CMK (cell line): ENCODE measurements at regions not wholly inside any gene's neighbourhood (a gene's known extent, or its start where the extent isn't known, plus 50 kb on each side); places are given as distances from the start of the nearest gene placed in this dataset.
"Not testable (repeated sequence)": the region's sequence is repeated elsewhere in the genome, so short reads cannot be mapped to it uniquely, and the experiment has no call there.

Experiments used
- DNase-seq: peaks from one replicate; pipeline ENCODE4 v3.0.0-alpha.2; 2010; ENCODE audit warnings: low read depth

GRCh38 chr5:125049721-125050702, 303.6 kb upstream of the ZNF608 start:
- DNase-seq, result no peak

GRCh38 chr5:125050926-125051325, 304.5 kb upstream of the ZNF608 start:
- DNase-seq, result no peak

GRCh38 chr5:125052584-125052983, 306.1 kb upstream of the ZNF608 start:
- DNase-seq, result no peak

GRCh38 chr5:125053179-125053578, 306.7 kb upstream of the ZNF608 start:
- no peak for DNase-seq

GRCh38 chr5:125054146-125054545, 307.7 kb upstream of the ZNF608 start:
- DNase-seq, result no peak

GRCh38 chr5:125056671-125057485, 310.4 kb upstream of the ZNF608 start:
- DNase-seq, result no peak

GRCh38 chr5:125057912-125058826, 311.7 kb upstream of the ZNF608 start:
- no peak for DNase-seq

- DNase-seq, result no peak
Measured at GRCh38 chr5:125059255-125060002, 313.0 kb upstream of the ZNF608 start.

GRCh38 chr5:125061726-125062125, 315.3 kb upstream of the ZNF608 start:
- no peak for DNase-seq

- no peak for DNase-seq
Measured at GRCh38 chr5:125064621-125065438, 318.4 kb upstream of the ZNF608 start.

GRCh38 chr5:125065741-125066140, 319.3 kb upstream of the ZNF608 start:
- no peak for DNase-seq

GRCh38 chr5:125070961-125071360, 324.5 kb upstream of the ZNF608 start:
- no peak for DNase-seq

- DNase-seq, result no peak
Measured at GRCh38 chr5:125073090-125073489, 326.7 kb upstream of the ZNF608 start.

GRCh38 chr5:125075567-125075966, 329.1 kb upstream of the ZNF608 start:
- no peak for DNase-seq

- DNase-seq, result not testable (repeated sequence)
Measured at GRCh38 chr5:125079028-125079427, 332.6 kb upstream of the ZNF608 start.

- DNase-seq, result no peak
Measured at GRCh38 chr5:125081101-125081500, 334.7 kb upstream of the ZNF608 start.

GRCh38 chr5:125083981-125084380, 337.5 kb upstream of the ZNF608 start:
- no peak for DNase-seq

- no peak for DNase-seq
Measured at GRCh38 chr5:125085797-125086505, 339.5 kb upstream of the ZNF608 start.

- DNase-seq, result no peak
Measured at GRCh38 chr5:125088522-125089105, 342.2 kb upstream of the ZNF608 start.
